GM20000 (cell line): ENCODE measurements at regions not wholly inside any gene's neighbourhood (a gene's known extent, or its start where the extent isn't known, plus 50 kb on each side); places are given as distances from the start of the nearest gene placed in this dataset.

Source experiments
- DNase-seq: peaks from one replicate; pipeline ENCODE4 v3.0.0; 2012; ENCODE audit warnings: low spot score
- CTCF ChIP-seq: IDR thresholded peaks from 2 replicates; pipeline ENCODE4 v1.5.1; 2012; ENCODE audit warnings: mild to moderate bottlenecking, control low read depth; ENCODE audit errors: extremely low read depth, missing control alignments

- no peak for TF ChIP-seq CTCF
- no peak for DNase-seq
Measured at GRCh38 chr15:69826819-69827175, 270.9 kb downstream of the TLE3 start.

- DNase-seq, result no peak
- no peak for TF ChIP-seq CTCF
Measured at GRCh38 chr15:69827751-69828150, 270.0 kb downstream of the TLE3 start.

- DNase-seq, result no peak
- no peak for TF ChIP-seq CTCF
Measured at GRCh38 chr15:69828181-69828828, 269.4 kb downstream of the TLE3 start.

- no peak for DNase-seq
- no peak for TF ChIP-seq CTCF
Measured at GRCh38 chr15:69829974-69830373, 267.7 kb downstream of the TLE3 start.

- DNase-seq, result no peak
- TF ChIP-seq CTCF, result no peak
Measured at GRCh38 chr15:69830430-69830829, 267.3 kb downstream of the TLE3 start.

- no peak for DNase-seq
- no peak for TF ChIP-seq CTCF
Measured at GRCh38 chr15:69830876-69831275, 266.8 kb downstream of the TLE3 start.

- TF ChIP-seq CTCF, result no peak
- DNase-seq, result no peak
Measured at GRCh38 chr15:69834267-69834666, 263.4 kb downstream of the TLE3 start.
